Stimulated activated CD4-positive, alpha-beta T cell treated with anti-CD3 and anti-CD28 coated beads, Interleukin-2, amount 100 ng/mL, for 48 hours (primary cell): ENCODE measurements at regions not wholly inside any gene's neighbourhood (a gene's known extent, or its start where the extent isn't known, plus 50 kb on each side); places are given as distances from the start of the nearest gene placed in this dataset.

Experiments
- DNase-seq, 2 donors: peaks; one replicate each; pipeline ENCODE4 v3.0.0-alpha.2; 2020

GRCh38 chr2:67923696-67924095 is 139.1 kb downstream of the C1D start:
- no peak for DNase-seq

DNA sequence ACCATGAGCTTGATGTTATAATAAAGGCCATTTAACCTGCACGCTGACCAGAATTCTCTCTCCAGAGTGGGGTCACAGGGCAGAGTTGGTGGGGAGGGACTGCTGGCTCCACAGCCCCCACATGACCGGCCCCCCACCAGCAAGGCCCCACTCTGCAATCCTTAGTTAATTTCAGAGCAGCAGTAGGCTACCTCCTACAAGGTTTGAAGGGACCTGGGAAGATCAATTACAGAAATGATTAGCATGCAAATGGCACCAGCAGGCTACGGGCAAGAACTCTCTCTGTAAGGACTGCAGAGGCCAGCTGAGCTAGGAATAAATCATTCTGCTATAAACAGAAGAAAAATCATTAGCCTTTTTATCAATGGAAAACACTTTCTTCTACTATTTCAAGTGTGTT is 135.3 kb downstream of the C1D start:
- no peak for DNase-seq

DNA sequence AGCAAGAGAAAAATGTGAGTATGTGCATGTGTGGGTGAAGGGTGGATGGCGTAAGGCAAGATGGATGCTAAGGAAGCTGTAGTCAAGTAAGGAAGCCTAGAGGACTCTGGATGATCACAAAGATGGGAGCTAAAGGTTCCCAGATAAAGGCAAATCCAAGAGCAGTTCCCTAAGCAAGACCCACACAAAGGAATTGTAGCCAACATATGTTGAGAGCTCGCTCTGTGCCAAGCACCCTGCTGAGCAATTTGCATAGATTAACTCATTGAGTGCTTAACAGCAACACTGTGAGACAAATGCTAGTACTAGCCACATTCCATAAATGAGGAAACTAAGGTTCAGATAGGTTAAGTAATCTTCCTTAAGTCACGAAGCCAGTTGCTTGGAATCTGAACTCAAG is 132.6 kb downstream of the C1D start:
- DNase-seq: no peak

DNA sequence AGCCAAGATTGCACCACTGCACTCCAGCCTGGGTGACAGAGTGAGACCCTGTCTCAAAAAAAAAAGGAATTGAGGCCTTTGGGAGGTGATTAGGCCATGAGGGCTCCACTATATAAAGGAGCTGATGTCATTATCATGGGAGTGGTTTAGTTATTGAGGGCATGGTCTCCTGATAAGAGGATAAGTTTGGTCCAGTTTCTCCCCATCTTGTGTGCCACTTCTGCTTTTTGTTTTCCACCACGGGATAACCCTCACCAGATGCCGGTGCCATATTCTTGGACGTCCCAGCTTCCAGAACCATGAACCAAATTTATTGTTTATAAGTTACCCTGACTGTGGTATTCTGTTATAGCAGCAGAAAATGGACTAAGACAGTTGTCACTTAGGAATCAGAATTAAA is 125.8 kb downstream of the C1D start:
- no peak for DNase-seq

- no peak for DNase-seq
Observed at GRCh38 chr2:67938053-67938452, 124.8 kb downstream of the C1D start.

GRCh38 chr2:67945056-67945455 is 117.7 kb downstream of the C1D start:
- DNase-seq: no peak

- no peak for DNase-seq
Observed at GRCh38 chr2:67945940-67946339, 116.9 kb downstream of the C1D start.

DNA sequence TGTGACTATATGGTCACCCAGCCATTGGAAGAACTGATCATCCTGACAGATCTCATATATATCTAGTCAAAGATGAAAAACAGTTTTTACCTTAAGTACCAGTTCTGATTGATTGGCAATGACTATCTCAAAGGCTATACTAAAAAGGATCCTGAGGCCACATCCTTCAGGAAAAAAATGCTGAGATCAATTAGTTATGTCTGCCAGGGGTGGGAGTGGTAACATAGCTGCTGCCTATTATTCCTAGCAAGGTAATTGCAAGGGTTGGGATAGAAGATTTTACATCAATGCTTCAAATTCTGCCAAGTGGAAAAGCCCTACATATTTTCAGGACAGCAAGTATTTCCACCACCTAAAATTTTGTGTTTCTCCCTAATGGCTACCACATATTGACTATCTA is 114.7 kb downstream of the C1D start:
- DNase-seq: no peak

DNA sequence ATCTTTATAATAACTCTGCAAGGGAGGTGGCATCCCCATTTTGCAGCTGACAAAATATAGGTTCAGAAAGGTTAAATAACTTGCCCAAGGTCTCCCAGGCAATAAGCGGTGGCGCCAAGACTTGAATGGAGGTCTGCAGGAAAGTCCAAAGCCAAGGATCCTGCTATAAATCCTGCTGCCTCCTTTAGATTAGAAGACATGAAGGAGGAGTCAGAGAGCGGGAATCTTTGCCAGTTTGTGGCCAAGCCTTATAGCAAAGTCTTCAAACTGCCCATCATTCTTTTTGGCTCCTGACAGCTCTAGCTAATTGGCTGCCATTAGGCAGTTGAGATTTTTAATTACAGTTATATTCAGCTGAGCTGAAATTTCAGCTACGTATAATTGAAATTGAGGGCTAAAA is 114.3 kb downstream of the C1D start:
- no peak for DNase-seq

DNA sequence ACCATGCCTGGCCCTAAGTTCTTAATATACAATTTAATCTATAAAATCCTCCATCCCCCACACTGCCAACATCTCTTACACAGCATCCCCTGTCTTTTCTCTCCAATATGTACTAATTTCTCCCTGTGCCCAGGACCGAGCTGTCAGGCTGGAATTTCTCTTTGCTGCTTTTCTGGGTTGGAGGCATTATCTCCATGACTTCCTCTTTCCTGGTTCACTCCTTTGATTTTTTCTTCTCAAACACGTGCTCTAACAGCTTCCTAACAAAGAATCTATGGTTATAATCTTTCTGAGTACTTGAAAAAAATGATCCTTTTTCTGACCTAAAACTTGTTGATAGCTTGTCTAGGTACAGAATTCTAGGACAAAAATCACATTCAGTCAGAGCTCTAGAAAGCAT is 112.8 kb downstream of the C1D start:
- DNase-seq: no peak

DNA sequence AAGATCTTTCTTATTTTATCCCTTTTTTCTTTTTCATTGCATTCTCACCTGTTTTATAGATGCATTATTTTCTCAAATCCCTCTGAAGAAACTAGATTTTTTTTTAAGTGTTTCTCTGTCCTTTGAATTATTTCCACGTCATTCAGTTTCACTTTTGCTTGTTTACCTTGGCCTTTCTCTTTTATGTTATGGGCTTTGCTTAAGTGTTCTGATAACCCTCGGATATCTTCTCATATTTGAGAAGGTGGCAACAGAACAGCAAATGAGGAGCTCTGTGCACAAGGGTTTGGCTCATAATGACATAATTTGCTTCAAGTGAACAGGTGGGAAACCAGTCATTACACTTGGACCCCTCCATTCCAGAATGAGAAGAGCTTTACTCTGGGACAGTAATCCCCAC is 111.9 kb downstream of the C1D start:
- DNase-seq: no peak

GRCh38 chr2:67952066-67952465 is 110.7 kb downstream of the C1D start:
- DNase-seq: no peak

DNA sequence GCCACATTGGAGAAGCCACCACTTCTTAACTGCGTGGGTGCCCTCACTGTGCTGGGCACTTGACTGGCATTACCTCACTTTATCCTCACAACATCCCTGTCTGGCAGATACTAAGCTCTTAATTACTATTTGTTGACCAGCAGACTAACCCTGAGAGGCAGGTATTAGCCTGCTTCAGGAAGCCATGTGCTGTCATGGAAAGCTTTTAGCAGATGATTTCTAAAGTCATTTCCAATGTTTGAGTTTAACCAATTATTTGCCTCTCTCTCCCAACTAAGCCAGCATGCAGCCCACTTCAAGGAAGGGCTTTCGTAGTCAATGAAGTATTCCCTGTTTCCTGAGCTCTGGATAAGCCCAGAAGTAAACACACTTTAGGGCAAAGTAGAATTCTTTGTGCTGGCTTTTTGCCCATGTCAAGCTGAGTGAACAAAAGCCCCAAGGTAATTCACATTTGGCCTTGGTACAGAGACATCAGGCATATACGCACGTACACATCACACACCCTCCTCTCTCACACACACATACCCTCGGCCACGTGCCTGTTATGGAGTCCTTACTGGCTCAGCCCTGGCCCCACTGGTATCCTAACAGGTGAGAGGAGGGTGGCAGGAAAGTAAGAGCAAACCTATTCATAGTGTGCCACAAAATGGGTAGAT is 108.6 kb downstream of the C1D start:
- DNase-seq: no peak

DNA sequence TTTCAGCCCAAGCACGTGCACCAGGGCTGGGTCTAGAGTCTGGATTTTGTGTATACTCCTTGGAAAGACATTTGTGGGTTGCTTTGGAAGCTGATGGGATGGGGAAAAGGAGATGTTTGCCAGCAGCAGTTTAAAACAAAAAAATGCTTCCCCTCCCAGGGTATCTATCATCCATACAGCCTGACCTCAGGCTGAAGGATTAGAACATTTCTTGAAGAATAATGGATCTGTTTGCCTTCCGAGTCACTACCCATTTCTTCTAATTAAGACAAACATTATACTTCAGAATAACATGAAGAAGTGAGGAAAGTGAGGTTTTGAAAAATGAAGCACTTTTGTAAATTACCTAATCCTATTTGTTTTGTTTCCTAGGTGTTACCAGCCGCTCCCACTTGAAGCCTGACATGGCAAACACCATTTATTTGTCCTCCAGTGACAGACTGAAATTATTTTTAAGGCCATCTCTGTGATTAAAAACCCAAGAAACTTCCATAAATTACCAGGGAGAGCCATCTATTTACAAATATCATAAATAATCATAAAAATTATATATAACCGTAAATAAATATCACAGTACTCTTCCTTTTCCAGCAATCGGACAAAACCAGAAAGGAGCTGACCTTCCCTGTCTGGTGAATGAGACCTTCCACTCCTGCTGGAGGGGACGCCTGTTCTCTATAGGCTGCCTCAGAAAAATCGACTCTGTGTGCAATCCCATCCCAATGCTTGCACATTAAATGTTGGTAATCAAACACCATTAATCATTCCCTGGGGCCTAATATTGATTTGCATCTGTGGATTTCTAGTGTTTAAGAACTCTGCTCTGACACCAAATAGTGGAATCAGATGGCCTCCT is 106.8 kb downstream of the C1D start:
- no peak for DNase-seq

DNA sequence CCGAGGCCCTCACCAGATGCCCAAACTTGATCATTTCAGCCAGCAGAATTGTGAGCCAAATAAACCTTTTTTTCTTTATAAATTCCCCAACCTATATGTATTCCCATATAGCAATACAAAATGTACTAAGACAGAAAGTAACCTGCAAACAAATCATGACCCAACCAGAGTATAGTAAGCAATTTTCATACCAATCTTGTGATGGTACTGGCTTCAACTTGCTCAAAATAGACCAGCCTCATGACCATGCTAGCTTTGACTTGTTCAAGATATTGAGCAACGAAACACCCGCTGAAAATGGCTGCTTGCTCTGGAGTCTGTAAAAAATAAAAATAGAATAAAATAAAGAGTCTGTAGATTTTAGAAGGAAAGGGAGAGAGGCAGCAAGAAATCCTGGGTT is 97.6 kb downstream of the C1D start:
- no peak for DNase-seq

GRCh38 chr2:67970071-67970470 is 92.7 kb downstream of the C1D start:
- DNase-seq: no peak

DNA sequence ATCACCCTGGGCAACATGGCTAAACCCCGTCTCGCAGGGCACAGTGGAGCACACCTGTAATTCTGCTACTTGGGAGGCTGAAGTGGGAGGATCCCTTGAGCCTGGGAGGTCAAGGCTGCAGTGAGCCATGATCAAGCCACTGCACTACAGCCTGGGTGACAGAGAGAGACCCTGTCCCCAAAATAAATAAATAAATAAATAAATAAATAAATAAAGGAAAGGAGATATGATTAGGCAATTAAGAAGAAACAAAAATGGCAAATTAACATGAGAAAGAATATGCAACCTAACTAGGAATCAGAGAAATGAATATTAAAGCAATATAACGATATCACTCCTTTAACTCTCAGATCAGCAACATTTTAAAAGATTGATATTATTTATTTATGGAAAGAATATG is 92.3 kb downstream of the C1D start:
- no peak for DNase-seq

- DNase-seq: no peak
Observed at GRCh38 chr2:67974559-67975430, 88.0 kb downstream of the C1D start.

- no peak for DNase-seq
Observed at GRCh38 chr2:67977464-67977863, 85.3 kb downstream of the C1D start.

GRCh38 chr2:67982956-67983355 is 79.8 kb downstream of the C1D start:
- DNase-seq: no peak

DNA sequence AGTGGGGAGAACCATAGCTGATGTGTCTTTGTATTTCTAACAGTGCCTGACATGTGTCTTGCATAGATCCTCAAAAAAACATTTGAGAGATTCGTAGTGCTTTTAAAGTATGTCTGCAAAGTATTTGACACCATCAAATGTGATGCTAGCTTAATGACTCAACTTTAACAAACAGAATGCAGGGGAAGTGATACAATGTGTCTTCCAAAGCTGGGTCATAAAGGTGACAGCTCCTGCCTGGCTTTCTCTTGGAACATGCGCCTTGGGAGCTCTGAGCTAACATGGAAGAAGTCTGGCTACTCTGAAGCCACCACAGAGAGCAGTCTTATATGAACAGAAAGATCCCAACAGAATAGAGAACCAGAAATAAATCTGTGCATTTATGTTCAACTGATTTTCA is 78.2 kb downstream of the C1D start:
- no peak for DNase-seq

DNA sequence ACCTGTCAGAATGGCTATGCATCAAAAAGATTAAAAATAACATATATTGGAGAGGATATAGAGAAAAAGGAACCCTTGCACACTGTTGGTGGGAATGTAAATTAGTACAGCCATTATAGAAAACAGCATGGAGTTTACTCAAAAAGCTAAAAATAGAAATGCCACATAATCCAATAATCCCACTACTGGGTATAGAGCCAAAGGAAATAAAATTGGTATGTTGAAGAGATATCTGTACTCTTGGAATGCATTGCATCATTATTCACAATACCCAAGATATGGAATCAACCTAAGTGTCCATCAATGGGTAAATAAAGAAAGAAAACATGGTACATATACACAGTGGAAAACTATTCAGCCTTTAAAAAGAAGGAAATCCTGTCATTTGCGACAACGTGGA is 77.2 kb downstream of the C1D start:
- DNase-seq: no peak

GRCh38 chr2:67986258-67986657 is 76.5 kb downstream of the C1D start:
- no peak for DNase-seq
